BLaER1 treated with 17β-estradiol and CSF1 and Interleukin-3, amounts not matched to agents 10 nM and 100 nM (cell line): ENCODE measurements at regions not wholly inside any gene's neighbourhood (a gene's known extent, or its start where the extent isn't known, plus 50 kb on each side); places are given as distances from the start of the nearest gene placed in this dataset.
A peak's percentile ranks its signal among the peaks of the same experiment; 100 is the strongest.
"Not testable (repeated sequence)": the region's sequence is repeated elsewhere in the genome, so short reads cannot be mapped to it uniquely, and the experiment has no call there.

Experiments used
- H3K27ac ChIP-seq, 11 experiments: shearing (Covaris generic); formaldehyde crosslinking; 2 replicates each; pipeline ENCODE4 v1.8.1; 2022
- H3K27me3 ChIP-seq, 11 experiments: shearing (Covaris generic); formaldehyde crosslinking; 2 replicates each; pipeline ENCODE4 v1.8.1; 2022
- H3K36me3 ChIP-seq, 11 experiments: shearing (Covaris generic); formaldehyde crosslinking; 2 replicates each; pipeline ENCODE4 v1.8.1; 2022
- H3K4me1 ChIP-seq, 10 experiments: shearing (Covaris generic); formaldehyde crosslinking; 2 replicates each; pipeline ENCODE4 v1.8.1; 2022
- H3K4me2 ChIP-seq, 11 experiments: shearing (Covaris generic); formaldehyde crosslinking; 2 replicates each; pipeline ENCODE4 v1.8.1; 2022
- H3K4me3 ChIP-seq, 10 experiments: shearing (Covaris generic); formaldehyde crosslinking; 2 replicates each; pipeline ENCODE4 v1.8.1; 2022
- H3K9ac ChIP-seq, 11 experiments: shearing (Covaris generic); formaldehyde crosslinking; 2 replicates each; pipeline ENCODE4 v1.8.1; 2022
- H3K9me3 ChIP-seq, 11 experiments: shearing (Covaris generic); formaldehyde crosslinking; replicated peaks in 1 of 11; 2 replicates each; pipeline ENCODE4 v1.8.1; 2022
- H4K20me1 ChIP-seq, 11 experiments: shearing (Covaris generic); formaldehyde crosslinking; 2 replicates each; pipeline ENCODE4 v1.8.1; 2022
- Cebpa-rat ChIP-seq, 11 experiments: shearing (Covaris generic); IDR thresholded peaks; 2 replicates each; pipeline ENCODE4 v1.8.1; 2022

GRCh38 chr4:100870940-100871772, 353.3 kb upstream of the EMCN start:
- Histone ChIP-seq H3K9me3 (peaks cover 0 to 9% (median 0%) of the 10 kb centered on the region in 11 experiments; a peak in 1 of 22 replicates), H3K4me2 (no peak overlapping the region), H3K27ac (no peak overlapping the region), H3K9ac (no peak overlapping the region), H3K4me3 (no peak overlapping the region), H3K27me3 (no peaks in the 10 kb centered on the region), H3K4me1 (peaks cover 0 to 3% (median 0%) of the 10 kb centered on the region in 10 experiments; a peak in 1 of 20 replicates), H3K36me3 (no peaks in the 10 kb centered on the region), H4K20me1 (no peaks in the 10 kb centered on the region)
- no peak for TF ChIP-seq Cebpa-rat (IDR thresholded peaks at IDR 0.05)

GRCh38 chr4:100869276-100869675, 351.5 kb upstream of the EMCN start:
- peaks cover 0 to 9% (median under 1%) of the 10 kb centered on the region in 11 experiments; a peak in 5 of 22 replicates for H3K9me3 ChIP-seq
- H3K4me1 ChIP-seq: peaks cover 0 to 3% (median 0%) of the 10 kb centered on the region in 10 experiments; a peak in 1 of 20 replicates
- no peak overlapping the region for H3K4me2 ChIP-seq
- no peak overlapping the region for H3K27ac ChIP-seq
- H3K27me3 ChIP-seq: no peaks in the 10 kb centered on the region
- H3K4me3 ChIP-seq: no peak overlapping the region
- no peaks in the 10 kb centered on the region for H3K36me3 ChIP-seq
- no peaks in the 10 kb centered on the region for H4K20me1 ChIP-seq
- no peak for TF ChIP-seq Cebpa-rat (IDR thresholded peaks at IDR 0.05)
- no peak overlapping the region for H3K9ac ChIP-seq

- H3K27ac ChIP-seq, H3K36me3 ChIP-seq, H3K27me3 ChIP-seq, H4K20me1 ChIP-seq, H3K4me2 ChIP-seq, H3K9ac ChIP-seq, H3K4me3 ChIP-seq, H3K4me1 ChIP-seq: not testable (repeated sequence)
- H3K9me3 ChIP-seq: peaks cover under 1 to 17% (median 8%) of the 10 kb centered on the region in 11 experiments; a peak in 12 of 22 replicates
Measured at GRCh38 chr4:100868281-100868680, 350.5 kb upstream of the EMCN start.

- H3K4me2 ChIP-seq: no peak overlapping the region
- H3K9ac ChIP-seq: no peak overlapping the region
- no peaks in the 10 kb centered on the region for H3K4me1 ChIP-seq
- H3K27me3 ChIP-seq: no peaks in the 10 kb centered on the region
- H3K36me3 ChIP-seq: no peaks in the 10 kb centered on the region
- no peak overlapping the region for H3K27ac ChIP-seq
- H3K9me3 ChIP-seq: no peaks in the 10 kb centered on the region
- no peak overlapping the region for H3K4me3 ChIP-seq
- no peak for TF ChIP-seq Cebpa-rat (IDR thresholded peaks at IDR 0.05)
- H4K20me1 ChIP-seq: no peaks in the 10 kb centered on the region
Measured at GRCh38 chr4:100852326-100852725, 334.5 kb upstream of the EMCN start.

GRCh38 chr4:100849319-100849718, 331.5 kb upstream of the EMCN start:
- H3K27ac ChIP-seq: no peak overlapping the region
- H3K36me3 ChIP-seq: no peaks in the 10 kb centered on the region
- H3K4me3 ChIP-seq: no peak overlapping the region
- H3K4me1 ChIP-seq: no peaks in the 10 kb centered on the region
- H4K20me1 ChIP-seq: no peaks in the 10 kb centered on the region
- no peak overlapping the region for H3K9ac ChIP-seq
- no peaks in the 10 kb centered on the region for H3K27me3 ChIP-seq
- no peak for TF ChIP-seq Cebpa-rat (IDR thresholded peaks at IDR 0.05)
- no peak overlapping the region for H3K4me2 ChIP-seq
- H3K9me3 ChIP-seq: no peaks in the 10 kb centered on the region

- Histone ChIP-seq H4K20me1 (no peaks in the 10 kb centered on the region), H3K9ac (no peak overlapping the region), H3K9me3 (no peaks in the 10 kb centered on the region), H3K36me3 (no peaks in the 10 kb centered on the region), H3K4me3 (no peak overlapping the region), H3K4me1 (no peaks in the 10 kb centered on the region), H3K27me3 (no peaks in the 10 kb centered on the region), H3K4me2 (no peak overlapping the region), H3K27ac (no peak overlapping the region)
- TF ChIP-seq Cebpa-rat (IDR thresholded peaks at IDR 0.05): no peak
Measured at GRCh38 chr4:100848841-100849240, 331.0 kb upstream of the EMCN start.

- no peaks in the 10 kb centered on the region for H3K9me3 ChIP-seq
- no peaks in the 10 kb centered on the region for H3K27me3 ChIP-seq
- no peak overlapping the region for H3K4me3 ChIP-seq
- H3K4me2 ChIP-seq: no peak overlapping the region
- H4K20me1 ChIP-seq: no peaks in the 10 kb centered on the region
- TF ChIP-seq Cebpa-rat (IDR thresholded peaks at IDR 0.05): no peak
- no peaks in the 10 kb centered on the region for H3K36me3 ChIP-seq
- peaks cover 0 to 7% (median 0%) of the 10 kb centered on the region in 10 experiments; a peak in 2 of 20 replicates for H3K4me1 ChIP-seq
- H3K27ac ChIP-seq: no peak overlapping the region
- H3K9ac ChIP-seq: no peak overlapping the region
Measured at GRCh38 chr4:100843910-100844309, 326.1 kb upstream of the EMCN start.

GRCh38 chr4:100842856-100843255, 325.0 kb upstream of the EMCN start:
- H3K4me2 ChIP-seq: no peak overlapping the region
- H3K36me3 ChIP-seq: no peaks in the 10 kb centered on the region
- H3K9me3 ChIP-seq: no peaks in the 10 kb centered on the region
- peaks cover 0 to 7% (median 0%) of the 10 kb centered on the region in 10 experiments; a peak in 2 of 20 replicates for H3K4me1 ChIP-seq
- TF ChIP-seq Cebpa-rat (IDR thresholded peaks at IDR 0.05): 0 out of 22 replicates have a peak, but pooled peaks of 1 of the 11 experiments have one; percentile 26
- H3K27me3 ChIP-seq: no peaks in the 10 kb centered on the region
- no peak overlapping the region for H3K9ac ChIP-seq
- no peak overlapping the region for H3K27ac ChIP-seq
- H4K20me1 ChIP-seq: no peaks in the 10 kb centered on the region
- H3K4me3 ChIP-seq: no peak overlapping the region

- Histone ChIP-seq H3K4me1 (peaks cover 0 to 7% (median 0%) of the 10 kb centered on the region in 10 experiments; a peak in 2 of 20 replicates), H3K4me3 (no peak overlapping the region), H3K36me3 (no peaks in the 10 kb centered on the region), H3K27ac (no peak overlapping the region), H3K9me3 (no peaks in the 10 kb centered on the region), H3K27me3 (no peaks in the 10 kb centered on the region), H4K20me1 (no peaks in the 10 kb centered on the region), H3K4me2 (no peak overlapping the region), H3K9ac (no peak overlapping the region)
- TF ChIP-seq Cebpa-rat (IDR thresholded peaks at IDR 0.05): no peak
Measured at GRCh38 chr4:100841911-100842310, 324.1 kb upstream of the EMCN start.

GRCh38 chr4:100839712-100840111, 321.9 kb upstream of the EMCN start:
- Histone ChIP-seq H3K27me3 (no peaks in the 10 kb centered on the region), H3K9ac (no peak overlapping the region), H3K4me3 (no peak overlapping the region), H3K36me3 (no peaks in the 10 kb centered on the region), H4K20me1 (no peaks in the 10 kb centered on the region), H3K9me3 (no peaks in the 10 kb centered on the region), H3K4me2 (no peak overlapping the region), H3K4me1 (peaks cover 0 to 7% (median 0%) of the 10 kb centered on the region in 10 experiments; a peak in 2 of 20 replicates), H3K27ac (no peak overlapping the region)
- no peak for TF ChIP-seq Cebpa-rat (IDR thresholded peaks at IDR 0.05)
